B cell (primary cell): ENCODE measurements at regions not wholly inside any gene's neighbourhood (a gene's known extent, or its start where the extent isn't known, plus 50 kb on each side); places are given as distances from the start of the nearest gene placed in this dataset.

Experiments
- EZH2 ChIP-seq: IDR thresholded peaks from 2 replicates; pipeline ENCODE4 v1.6.1; 2012; ENCODE audit warnings: borderline replicate concordance, low read depth, mild to moderate bottlenecking, moderate library complexity, low read length; ENCODE audit not compliant: insufficient read depth, poor library complexity, severe bottlenecking
- TF ChIP-seq, protein P1 (sequence below): fragments of 200-600 bp; IDR thresholded peaks from one replicate; pipeline ENCODE4 v1.8.0; 2022; ENCODE audit warnings: antibody characterized with exemption, mild to moderate bottlenecking

DNA sequence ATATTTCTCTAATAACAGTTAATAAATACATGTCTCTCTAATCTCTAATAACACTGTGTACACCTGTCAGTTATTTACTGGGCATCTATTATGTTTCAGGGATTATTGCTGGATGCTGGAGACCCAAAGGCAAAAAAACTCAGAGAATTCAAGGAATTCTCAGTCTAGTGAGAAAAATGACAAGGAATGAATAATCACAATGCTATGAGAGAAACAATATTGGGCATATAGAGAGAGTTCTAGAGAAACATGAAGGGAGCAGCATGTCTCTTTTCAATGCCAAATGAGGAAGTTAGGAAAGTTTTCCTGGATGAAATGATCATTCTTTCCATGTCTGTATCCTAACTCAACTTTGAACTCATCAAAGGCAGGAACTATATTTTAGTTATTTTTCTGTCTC lies 82.8 kb downstream of the TNFSF18 start:
- TF ChIP-seq, protein P1, sequence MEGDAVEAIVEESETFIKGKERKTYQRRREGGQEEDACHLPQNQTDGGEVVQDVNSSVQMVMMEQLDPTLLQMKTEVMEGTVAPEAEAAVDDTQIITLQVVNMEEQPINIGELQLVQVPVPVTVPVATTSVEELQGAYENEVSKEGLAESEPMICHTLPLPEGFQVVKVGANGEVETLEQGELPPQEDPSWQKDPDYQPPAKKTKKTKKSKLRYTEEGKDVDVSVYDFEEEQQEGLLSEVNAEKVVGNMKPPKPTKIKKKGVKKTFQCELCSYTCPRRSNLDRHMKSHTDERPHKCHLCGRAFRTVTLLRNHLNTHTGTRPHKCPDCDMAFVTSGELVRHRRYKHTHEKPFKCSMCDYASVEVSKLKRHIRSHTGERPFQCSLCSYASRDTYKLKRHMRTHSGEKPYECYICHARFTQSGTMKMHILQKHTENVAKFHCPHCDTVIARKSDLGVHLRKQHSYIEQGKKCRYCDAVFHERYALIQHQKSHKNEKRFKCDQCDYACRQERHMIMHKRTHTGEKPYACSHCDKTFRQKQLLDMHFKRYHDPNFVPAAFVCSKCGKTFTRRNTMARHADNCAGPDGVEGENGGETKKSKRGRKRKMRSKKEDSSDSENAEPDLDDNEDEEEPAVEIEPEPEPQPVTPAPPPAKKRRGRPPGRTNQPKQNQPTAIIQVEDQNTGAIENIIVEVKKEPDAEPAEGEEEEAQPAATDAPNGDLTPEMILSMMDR = no peak
- no peak for TF ChIP-seq EZH2
